IMR-90 (cell line): ENCODE measurements at regions not wholly inside any gene's neighbourhood (a gene's known extent, or its start where the extent isn't known, plus 50 kb on each side); places are given as distances from the start of the nearest gene placed in this dataset.

Experiments
- BHLHE40 ChIP-seq: fragments of 150-350 bp; IDR thresholded peaks from 2 replicates; pipeline ENCODE4 v1.6.1; 2016; ENCODE audit warnings: mild to moderate bottlenecking, low read depth, low read length
- FOS ChIP-seq: fragments of 150-350 bp; IDR thresholded peaks from 2 replicates; pipeline ENCODE4 v1.6.1; 2016; ENCODE audit warnings: low read depth, low read length
- MAFK ChIP-seq: IDR thresholded peaks from 2 replicates; pipeline ENCODE4 v1.6.1; 2012; ENCODE audit warnings: low read depth, low read length, improper control_type of control experiment
- POLR2A ChIP-seq: IDR thresholded peaks from 2 replicates; pipeline ENCODE4 v1.6.1; 2012; ENCODE audit warnings: mild to moderate bottlenecking, low read depth, low read length
- RAD21 ChIP-seq: IDR thresholded peaks from 2 replicates; pipeline ENCODE4 v1.6.1; 2012; ENCODE audit warnings: low read length, improper control_type of control experiment
- RCOR1 ChIP-seq: IDR thresholded peaks from 2 replicates; pipeline ENCODE4 v1.6.1; 2012; ENCODE audit warnings: mild to moderate bottlenecking, low read length, improper control_type of control experiment; ENCODE audit not compliant: insufficient replicate concordance
- RFX5 ChIP-seq: IDR thresholded peaks from 2 replicates; pipeline ENCODE4 v1.8.0; 2012; ENCODE audit warnings: low read depth, mild to moderate bottlenecking, low read length, moderate library complexity
- SMC3 ChIP-seq: fragments of 150-350 bp; IDR thresholded peaks from 2 replicates; pipeline ENCODE4 v1.6.1; 2016; ENCODE audit warnings: low read depth, mild to moderate bottlenecking, antibody characterized with exemption, low read length, moderate library complexity
- TF ChIP-seq, protein P1 (sequence below): conservative IDR thresholded peaks from 2 replicates; pipeline ENCODE4 v1.5.1; 2012; ENCODE audit warnings: mild to moderate bottlenecking, low read depth, low read length, improper control_type of control experiment
- TF ChIP-seq, protein P2 (sequence below): fragments of 150-350 bp; IDR thresholded peaks from 2 replicates; pipeline ENCODE4 v1.6.1; 2016; ENCODE audit warnings: low read depth, mild to moderate bottlenecking, low read length, moderate library complexity, borderline replicate concordance
- TF ChIP-seq, protein P3 (sequence below): fragments of 150-350 bp; IDR thresholded peaks from 2 replicates; pipeline ENCODE4 v1.6.1; 2017; ENCODE audit warnings: mild to moderate bottlenecking, antibody characterized with exemption, low read length, low read depth

DNA sequence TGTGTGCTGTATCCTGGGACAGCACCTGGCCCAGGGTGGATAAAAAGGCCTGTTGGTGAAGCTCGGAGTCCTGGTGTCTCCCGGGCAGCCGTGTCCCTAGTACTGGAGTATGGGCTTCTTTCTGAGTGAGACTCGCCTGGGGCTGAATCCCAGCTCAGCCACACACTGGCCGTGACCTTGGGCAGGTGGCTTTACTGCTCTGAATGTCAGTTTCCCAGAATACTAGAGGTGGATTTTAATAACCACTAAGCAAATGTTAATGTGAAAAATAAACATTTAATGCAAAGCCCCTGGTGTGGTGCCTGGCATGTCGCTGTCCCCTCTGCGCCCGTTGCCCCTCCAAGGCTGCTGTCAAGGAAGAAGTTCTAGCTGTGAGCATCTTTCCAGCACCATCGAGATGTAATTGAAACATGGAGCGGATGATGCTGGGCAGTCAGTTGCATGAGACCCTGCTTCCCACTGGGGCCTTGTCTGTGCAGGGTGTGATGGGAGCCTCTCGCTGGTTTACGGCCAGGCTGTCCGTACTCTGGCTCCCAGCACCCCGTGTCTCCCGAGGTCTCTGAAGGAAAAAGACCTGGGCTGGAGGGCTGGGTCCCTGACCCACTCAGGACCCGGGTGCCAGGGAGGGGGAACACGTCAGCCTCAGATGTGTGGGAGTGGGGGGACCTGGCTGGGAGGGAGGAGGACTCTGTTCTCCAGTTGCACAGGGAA is 527.8 kb downstream of the MATN1 start:
- TF ChIP-seq, protein P1, sequence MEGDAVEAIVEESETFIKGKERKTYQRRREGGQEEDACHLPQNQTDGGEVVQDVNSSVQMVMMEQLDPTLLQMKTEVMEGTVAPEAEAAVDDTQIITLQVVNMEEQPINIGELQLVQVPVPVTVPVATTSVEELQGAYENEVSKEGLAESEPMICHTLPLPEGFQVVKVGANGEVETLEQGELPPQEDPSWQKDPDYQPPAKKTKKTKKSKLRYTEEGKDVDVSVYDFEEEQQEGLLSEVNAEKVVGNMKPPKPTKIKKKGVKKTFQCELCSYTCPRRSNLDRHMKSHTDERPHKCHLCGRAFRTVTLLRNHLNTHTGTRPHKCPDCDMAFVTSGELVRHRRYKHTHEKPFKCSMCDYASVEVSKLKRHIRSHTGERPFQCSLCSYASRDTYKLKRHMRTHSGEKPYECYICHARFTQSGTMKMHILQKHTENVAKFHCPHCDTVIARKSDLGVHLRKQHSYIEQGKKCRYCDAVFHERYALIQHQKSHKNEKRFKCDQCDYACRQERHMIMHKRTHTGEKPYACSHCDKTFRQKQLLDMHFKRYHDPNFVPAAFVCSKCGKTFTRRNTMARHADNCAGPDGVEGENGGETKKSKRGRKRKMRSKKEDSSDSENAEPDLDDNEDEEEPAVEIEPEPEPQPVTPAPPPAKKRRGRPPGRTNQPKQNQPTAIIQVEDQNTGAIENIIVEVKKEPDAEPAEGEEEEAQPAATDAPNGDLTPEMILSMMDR, result no peak
- TF ChIP-seq POLR2A (no peak), SMC3 (no peak), FOS (no peak), RFX5 (no peak), RCOR1 (no peak), RAD21 (no peak), BHLHE40 (no peak), MAFK (no peak)
- TF ChIP-seq, protein P2, sequence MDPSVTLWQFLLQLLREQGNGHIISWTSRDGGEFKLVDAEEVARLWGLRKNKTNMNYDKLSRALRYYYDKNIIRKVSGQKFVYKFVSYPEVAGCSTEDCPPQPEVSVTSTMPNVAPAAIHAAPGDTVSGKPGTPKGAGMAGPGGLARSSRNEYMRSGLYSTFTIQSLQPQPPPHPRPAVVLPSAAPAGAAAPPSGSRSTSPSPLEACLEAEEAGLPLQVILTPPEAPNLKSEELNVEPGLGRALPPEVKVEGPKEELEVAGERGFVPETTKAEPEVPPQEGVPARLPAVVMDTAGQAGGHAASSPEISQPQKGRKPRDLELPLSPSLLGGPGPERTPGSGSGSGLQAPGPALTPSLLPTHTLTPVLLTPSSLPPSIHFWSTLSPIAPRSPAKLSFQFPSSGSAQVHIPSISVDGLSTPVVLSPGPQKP, result no peak
- TF ChIP-seq, protein P3, sequence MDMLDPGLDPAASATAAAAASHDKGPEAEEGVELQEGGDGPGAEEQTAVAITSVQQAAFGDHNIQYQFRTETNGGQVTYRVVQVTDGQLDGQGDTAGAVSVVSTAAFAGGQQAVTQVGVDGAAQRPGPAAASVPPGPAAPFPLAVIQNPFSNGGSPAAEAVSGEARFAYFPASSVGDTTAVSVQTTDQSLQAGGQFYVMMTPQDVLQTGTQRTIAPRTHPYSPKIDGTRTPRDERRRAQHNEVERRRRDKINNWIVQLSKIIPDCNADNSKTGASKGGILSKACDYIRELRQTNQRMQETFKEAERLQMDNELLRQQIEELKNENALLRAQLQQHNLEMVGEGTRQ, result no peak
